ENCODE measurements at regions not wholly inside any gene's neighbourhood (a gene's known extent, or its start where the extent isn't known, plus 50 kb on each side); places are given as distances from the start of the nearest gene placed in this dataset.

- TF ChIP-seq CTCF (IDR thresholded peaks at IDR 0.05; ENCODE audit: extremely low read depth in 1 of 2, insufficient read depth in 1 of 2, low read depth in 1 of 2, low read length in 2 of 2), result no peak
- no peak for TF ChIP-seq FOS (IDR thresholded peaks at IDR 0.05; ENCODE audit: borderline replicate concordance, insufficient read depth, low read length)
- no peak for TF ChIP-seq EZH2 (IDR thresholded peaks at IDR 0.05; ENCODE audit: borderline replicate concordance, low read depth, low read length, severe bottlenecking)
- no peak for TF ChIP-seq MAX (IDR thresholded peaks at IDR 0.05; ENCODE audit: insufficient read depth, insufficient read length)
- no peak for TF ChIP-seq POLR2A (IDR thresholded peaks at IDR 0.05; ENCODE audit: low read depth, low read length)
- TF ChIP-seq POLR2AphosphoS5 (IDR thresholded peaks at IDR 0.05; ENCODE audit: insufficient read depth, low read depth, low read length), result no peak
- no peak for TF ChIP-seq MYC (IDR thresholded peaks at IDR 0.05; ENCODE audit: low read depth, low read length)
These were observed 105.9 kb upstream of the POU3F1 start for GRCh38 chr1:38152351-38153065.
